BLaER1 (cell line): ENCODE measurements at regions not wholly inside any gene's neighbourhood (a gene's known extent, or its start where the extent isn't known, plus 50 kb on each side); places are given as distances from the start of the nearest gene placed in this dataset.
"Not testable (repeated sequence)": the region's sequence is repeated elsewhere in the genome, so short reads cannot be mapped to it uniquely, and the experiment has no call there.

Source experiments
- H3K27ac ChIP-seq: shearing (Covaris generic); formaldehyde crosslinking; 2 replicates; pipeline ENCODE4 v1.8.1; 2022
- H3K27me3 ChIP-seq: shearing (Covaris generic); formaldehyde crosslinking; 2 replicates; pipeline ENCODE4 v1.8.1; 2022
- H3K36me3 ChIP-seq: shearing (Covaris generic); formaldehyde crosslinking; 2 replicates; pipeline ENCODE4 v1.8.1; 2022
- H3K4me1 ChIP-seq: shearing (Covaris generic); formaldehyde crosslinking; 2 replicates; pipeline ENCODE4 v1.8.1; 2022
- H3K4me2 ChIP-seq: shearing (Covaris generic); formaldehyde crosslinking; 2 replicates; pipeline ENCODE4 v1.8.1; 2022
- H3K4me3 ChIP-seq: shearing (Covaris generic); formaldehyde crosslinking; 2 replicates; pipeline ENCODE4 v1.8.1; 2022
- H3K9ac ChIP-seq: shearing (Covaris generic); formaldehyde crosslinking; 2 replicates; pipeline ENCODE4 v1.8.1; 2022
- H3K9me3 ChIP-seq: shearing (Covaris generic); formaldehyde crosslinking; 2 replicates; pipeline ENCODE4 v1.8.1; 2022
- H4K20me1 ChIP-seq: shearing (Covaris generic); formaldehyde crosslinking; 2 replicates; pipeline ENCODE4 v1.8.1; 2022
- Cebpa-rat ChIP-seq: shearing (Covaris generic); IDR thresholded peaks from 2 replicates; pipeline ENCODE4 v1.8.1; 2022

DNA sequence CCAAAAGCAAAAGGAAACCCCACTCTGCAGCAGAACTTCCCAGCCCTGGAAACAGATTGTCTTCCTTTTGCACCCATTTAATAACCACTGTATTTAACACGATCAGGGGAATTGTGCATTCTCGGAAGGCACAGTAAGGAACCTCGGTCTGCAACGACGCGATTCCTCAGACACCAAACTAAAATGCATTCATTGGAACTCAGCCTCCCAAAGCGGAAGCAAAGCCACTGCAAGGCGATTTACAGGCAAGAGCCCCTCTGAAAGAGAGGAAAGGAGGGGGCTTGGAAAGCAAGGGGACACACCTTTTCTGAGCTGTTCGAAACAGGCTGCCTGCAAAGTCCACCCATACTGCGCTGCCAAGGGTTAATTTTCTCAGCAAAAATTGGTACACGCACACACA, 297.7 kb downstream of the OMA1 start:
- no peak for TF ChIP-seq Cebpa-rat
- Histone ChIP-seq H3K9me3 (peaks cover 11% of the 10 kb centered on the region), H3K27ac (no peak overlapping the region), H4K20me1 (no peaks in the 10 kb centered on the region), H3K4me3 (no peak overlapping the region), H3K4me1 (no peaks in the 10 kb centered on the region), H3K27me3 (no peaks in the 10 kb centered on the region), H3K36me3 (no peaks in the 10 kb centered on the region), H3K9ac (no peak overlapping the region), H3K4me2 (no peak overlapping the region)

DNA sequence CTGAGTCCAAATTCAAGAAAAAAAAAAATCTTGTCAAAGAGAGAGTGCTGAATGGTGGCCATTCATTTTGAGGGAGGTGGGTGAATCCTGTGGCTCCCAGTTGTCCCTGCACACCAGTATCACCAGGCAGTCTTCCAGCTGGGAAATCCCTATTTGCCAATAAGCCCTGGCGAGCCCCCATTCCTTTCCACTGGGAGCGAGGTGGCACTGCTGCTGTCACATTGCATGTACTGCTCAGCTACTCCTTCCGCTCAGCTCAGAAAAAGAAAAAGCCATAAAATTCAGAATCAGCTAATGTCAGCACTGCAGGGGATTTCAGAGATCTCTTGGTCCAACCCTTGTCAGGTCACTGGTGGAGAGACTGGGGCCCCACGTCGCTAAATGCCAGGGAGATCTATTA, 298.5 kb downstream of the OMA1 start:
- Histone ChIP-seq H3K9me3 (peaks cover 11% of the 10 kb centered on the region), H3K27me3 (no peaks in the 10 kb centered on the region), H3K36me3 (no peaks in the 10 kb centered on the region), H3K9ac (no peak overlapping the region), H3K4me3 (no peak overlapping the region), H3K4me2 (no peak overlapping the region), H4K20me1 (no peaks in the 10 kb centered on the region), H3K4me1 (no peaks in the 10 kb centered on the region), H3K27ac (no peak overlapping the region)
- no peak for TF ChIP-seq Cebpa-rat

DNA sequence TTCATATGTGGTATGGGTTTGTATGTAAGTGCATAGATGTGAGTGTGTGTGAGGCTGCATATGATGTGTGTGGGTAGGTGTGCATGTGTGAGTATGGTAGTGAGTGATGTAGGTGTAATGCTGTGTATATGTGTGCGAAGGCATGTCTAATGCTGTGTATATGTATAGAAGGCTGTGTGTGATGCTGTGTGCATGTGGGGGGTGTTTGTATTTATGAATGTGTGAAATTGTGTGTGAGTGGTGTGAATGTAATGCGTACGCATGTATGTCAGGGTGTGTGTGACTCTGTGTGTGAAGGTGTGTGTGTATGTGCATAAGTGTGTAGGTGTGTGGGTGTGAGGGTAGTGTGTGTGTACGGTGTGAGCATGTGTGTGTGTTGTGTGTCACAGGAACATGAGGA, 300.0 kb downstream of the OMA1 start:
- TF ChIP-seq Cebpa-rat = no peak
- Histone ChIP-seq H3K9me3 (peaks cover 11% of the 10 kb centered on the region), H3K4me3 (no peak overlapping the region)

DNA sequence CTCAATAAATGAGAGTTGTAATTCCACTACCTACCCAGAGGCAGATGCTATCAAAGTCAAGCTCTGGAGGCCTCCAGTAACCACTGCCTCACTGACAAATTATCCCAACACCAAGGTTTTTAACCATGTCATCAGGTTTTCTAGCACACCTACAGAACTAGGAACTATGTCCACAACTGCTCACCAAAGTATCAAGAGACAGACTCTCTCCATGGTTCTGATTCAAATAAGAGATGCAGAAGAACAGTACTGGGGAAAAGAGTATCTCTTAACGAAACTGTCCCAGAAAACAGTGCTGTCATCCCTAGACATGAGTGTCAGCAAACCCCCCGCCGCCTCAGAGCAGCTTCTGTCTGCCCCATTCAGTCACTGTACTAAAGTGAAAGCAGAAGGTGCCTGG, 301.7 kb downstream of the OMA1 start:
- Histone ChIP-seq H4K20me1 (no peaks in the 10 kb centered on the region), H3K4me3 (no peak overlapping the region), H3K4me1 (no peaks in the 10 kb centered on the region), H3K27me3 (no peaks in the 10 kb centered on the region), H3K27ac (no peak overlapping the region), H3K9me3 (peaks cover 6% of the 10 kb centered on the region), H3K4me2 (no peak overlapping the region), H3K36me3 (no peaks in the 10 kb centered on the region), H3K9ac (no peak overlapping the region)
- TF ChIP-seq Cebpa-rat = no peak

More for the DNA sequence above, 300.0 kb downstream of the OMA1 start:
- H3K4me1 ChIP-seq = no peaks in the 10 kb centered on the region
- no peak overlapping the region for H3K9ac ChIP-seq
- no peak overlapping the region for H3K27ac ChIP-seq
- H3K36me3 ChIP-seq = no peaks in the 10 kb centered on the region
- no peaks in the 10 kb centered on the region for H3K27me3 ChIP-seq
- H3K4me2 ChIP-seq = no peak overlapping the region
- H4K20me1 ChIP-seq = no peaks in the 10 kb centered on the region

DNA sequence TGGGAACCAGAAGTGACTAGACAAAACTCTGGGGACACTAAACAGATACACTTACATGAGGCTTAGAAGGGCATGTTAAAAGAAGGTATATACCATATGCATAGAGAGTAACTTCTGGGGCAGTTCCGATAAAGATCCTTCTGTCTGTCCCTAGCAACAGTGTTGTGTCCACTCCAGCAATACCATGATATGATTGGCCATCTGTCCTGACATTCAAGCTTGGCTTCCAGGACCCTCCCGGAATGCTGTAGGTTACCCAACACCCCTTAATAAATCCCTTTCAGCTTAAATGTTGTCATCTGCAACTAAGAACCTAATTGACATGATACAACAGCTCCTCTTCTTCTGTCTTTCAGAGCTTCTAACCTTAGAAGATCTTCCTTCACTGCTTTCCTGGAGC, 307.7 kb downstream of the OMA1 start:
- no peaks in the 10 kb centered on the region for H4K20me1 ChIP-seq
- no peaks in the 10 kb centered on the region for H3K36me3 ChIP-seq
- H3K27ac ChIP-seq = no peak overlapping the region
- no peak overlapping the region for H3K4me3 ChIP-seq
- H3K9me3 ChIP-seq = no peaks in the 10 kb centered on the region
- H3K27me3 ChIP-seq = no peaks in the 10 kb centered on the region
- TF ChIP-seq Cebpa-rat = no peak
- no peak overlapping the region for H3K9ac ChIP-seq
- H3K4me2 ChIP-seq = no peak overlapping the region
- no peaks in the 10 kb centered on the region for H3K4me1 ChIP-seq

DNA sequence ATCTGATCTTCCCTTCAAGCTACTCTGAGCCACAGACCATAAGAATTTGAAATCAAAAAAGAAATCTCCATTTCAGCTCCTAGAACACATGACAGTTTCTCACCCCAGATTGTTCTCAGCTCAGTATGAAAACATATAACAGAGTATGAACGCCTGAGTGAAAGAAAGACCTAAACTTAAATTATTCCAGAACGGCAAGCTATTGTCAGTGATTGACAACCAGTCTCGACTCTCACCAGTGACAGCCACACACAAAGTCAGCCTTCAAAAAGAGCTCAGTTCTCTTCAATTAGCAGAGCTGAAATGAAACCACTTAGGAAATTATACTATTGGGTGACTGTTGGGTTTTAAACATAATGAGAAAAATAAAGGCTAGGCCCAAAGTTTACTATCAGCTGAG, 312.8 kb downstream of the OMA1 start:
- Histone ChIP-seq H3K9me3 (no peaks in the 10 kb centered on the region), H4K20me1 (no peaks in the 10 kb centered on the region), H3K4me2 (no peak overlapping the region), H3K27me3 (no peaks in the 10 kb centered on the region), H3K27ac (no peak overlapping the region), H3K4me1 (no peaks in the 10 kb centered on the region), H3K4me3 (no peak overlapping the region), H3K36me3 (no peaks in the 10 kb centered on the region), H3K9ac (no peak overlapping the region)
- no peak for TF ChIP-seq Cebpa-rat

DNA sequence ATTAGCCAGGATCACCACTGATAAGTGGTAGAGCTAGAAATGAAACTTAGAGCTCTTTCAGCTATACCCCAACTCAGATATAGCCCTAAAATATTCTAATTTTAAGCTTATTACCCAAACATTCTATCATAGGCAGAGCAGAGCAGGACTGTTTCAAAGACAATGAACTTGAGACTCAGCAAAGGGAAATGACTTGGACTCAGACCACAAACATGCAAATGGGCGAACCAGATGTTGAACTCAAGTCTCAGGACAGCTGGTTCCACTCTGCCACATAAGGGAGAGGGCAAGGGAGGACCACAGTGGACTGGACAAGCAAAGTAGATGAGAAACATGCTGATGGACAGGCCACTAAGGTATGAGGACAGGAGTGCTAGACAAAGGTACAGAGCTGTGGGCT, 315.3 kb downstream of the OMA1 start:
- no peaks in the 10 kb centered on the region for H3K36me3 ChIP-seq
- H4K20me1 ChIP-seq = no peaks in the 10 kb centered on the region
- no peak overlapping the region for H3K4me3 ChIP-seq

DNA sequence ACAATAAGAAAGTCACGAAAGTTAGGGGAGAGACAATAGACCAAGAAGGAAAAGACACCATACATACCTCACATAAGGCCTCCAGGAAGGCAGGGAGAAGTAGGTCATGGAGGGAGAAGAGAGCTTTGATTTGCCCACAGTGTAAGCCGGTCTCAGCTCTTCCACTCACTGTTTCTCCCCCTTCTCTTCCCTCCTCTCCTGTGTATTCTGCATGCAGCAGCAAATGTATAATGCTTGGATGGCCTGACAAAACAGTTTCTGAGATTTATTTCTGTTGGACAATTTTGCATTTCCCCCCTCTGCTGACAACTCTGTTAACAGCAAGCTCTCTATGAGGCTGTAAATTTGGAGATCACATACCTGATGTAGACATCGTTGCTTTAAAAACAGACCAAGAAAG, 318.9 kb downstream of the OMA1 start:
- no peak for TF ChIP-seq Cebpa-rat
- Histone ChIP-seq H3K27me3 (no peaks in the 10 kb centered on the region), H3K4me1 (no peaks in the 10 kb centered on the region), H3K4me3 (no peak overlapping the region), H3K4me2 (no peak overlapping the region), H3K27ac (no peak overlapping the region), H3K9me3 (no peaks in the 10 kb centered on the region), H3K9ac (no peak overlapping the region), H4K20me1 (no peaks in the 10 kb centered on the region), H3K36me3 (no peaks in the 10 kb centered on the region)

More for the DNA sequence above, 315.3 kb downstream of the OMA1 start:
- Histone ChIP-seq H3K4me1 (no peaks in the 10 kb centered on the region), H3K4me2 (no peak overlapping the region), H3K27me3 (no peaks in the 10 kb centered on the region), H3K27ac (no peak overlapping the region), H3K9ac (no peak overlapping the region), H3K9me3 (no peaks in the 10 kb centered on the region)
- no peak for TF ChIP-seq Cebpa-rat

DNA sequence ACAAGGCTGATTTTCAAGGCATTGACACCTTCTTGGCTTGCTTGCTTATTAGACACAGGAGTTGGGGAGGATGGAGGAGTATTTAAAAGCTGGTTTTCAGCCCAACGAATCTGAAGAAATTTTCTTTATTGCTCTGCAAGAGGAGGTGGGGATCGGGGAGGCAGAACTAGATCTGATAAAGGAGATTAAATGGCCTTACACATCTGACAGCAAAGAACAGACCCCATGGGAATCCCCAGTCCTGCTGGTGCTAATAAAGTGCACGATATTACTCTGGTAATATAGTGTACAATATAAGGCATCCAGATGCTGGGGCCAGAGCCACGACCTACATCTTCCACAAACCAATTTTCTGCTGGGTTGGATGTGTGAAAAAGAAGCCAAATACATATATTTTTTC, 323.0 kb downstream of the OMA1 start:
- Histone ChIP-seq H3K9me3 (no peaks in the 10 kb centered on the region), H3K36me3 (no peaks in the 10 kb centered on the region), H3K4me3 (no peak overlapping the region), H4K20me1 (no peaks in the 10 kb centered on the region), H3K27ac (no peak overlapping the region), H3K4me1 (no peaks in the 10 kb centered on the region), H3K4me2 (no peak overlapping the region), H3K27me3 (no peaks in the 10 kb centered on the region), H3K9ac (no peak overlapping the region)
- no peak for TF ChIP-seq Cebpa-rat

DNA sequence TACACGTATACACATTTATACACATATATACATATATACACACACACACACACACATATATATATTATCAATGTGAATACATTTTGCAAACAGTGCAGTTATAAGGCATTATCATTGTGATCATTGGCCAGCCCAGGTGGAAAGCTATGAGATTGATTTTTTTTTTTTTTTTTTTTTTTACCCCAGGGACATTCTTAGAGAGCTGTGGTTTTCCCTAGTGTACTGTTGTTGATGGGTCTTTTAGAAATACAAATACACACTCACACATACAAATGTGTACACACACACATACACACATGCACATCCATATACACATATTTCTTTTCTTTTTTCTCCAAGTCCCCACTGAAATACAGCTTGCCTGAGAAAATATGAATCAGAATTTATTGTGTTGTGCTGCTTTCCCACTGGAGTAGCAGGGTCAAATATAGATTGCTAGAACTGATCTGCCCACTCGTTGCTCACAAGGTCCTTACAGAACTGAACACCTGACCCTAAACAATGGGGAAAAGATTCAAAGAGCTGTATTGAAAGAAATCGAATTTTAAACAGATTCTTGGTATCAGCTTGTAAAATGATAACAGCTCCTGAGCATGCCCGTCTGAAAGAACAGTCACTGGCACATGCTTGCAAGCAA, 325.6 kb downstream of the OMA1 start:
- H3K9ac ChIP-seq = no peak overlapping the region
- H4K20me1 ChIP-seq = no peaks in the 10 kb centered on the region
- H3K36me3 ChIP-seq = no peaks in the 10 kb centered on the region
- no peak overlapping the region for H3K4me3 ChIP-seq
- no peak for TF ChIP-seq Cebpa-rat
- no peak overlapping the region for H3K4me2 ChIP-seq
- no peak overlapping the region for H3K27ac ChIP-seq
- H3K9me3 ChIP-seq = no peaks in the 10 kb centered on the region
- no peaks in the 10 kb centered on the region for H3K27me3 ChIP-seq
- no peaks in the 10 kb centered on the region for H3K4me1 ChIP-seq

DNA sequence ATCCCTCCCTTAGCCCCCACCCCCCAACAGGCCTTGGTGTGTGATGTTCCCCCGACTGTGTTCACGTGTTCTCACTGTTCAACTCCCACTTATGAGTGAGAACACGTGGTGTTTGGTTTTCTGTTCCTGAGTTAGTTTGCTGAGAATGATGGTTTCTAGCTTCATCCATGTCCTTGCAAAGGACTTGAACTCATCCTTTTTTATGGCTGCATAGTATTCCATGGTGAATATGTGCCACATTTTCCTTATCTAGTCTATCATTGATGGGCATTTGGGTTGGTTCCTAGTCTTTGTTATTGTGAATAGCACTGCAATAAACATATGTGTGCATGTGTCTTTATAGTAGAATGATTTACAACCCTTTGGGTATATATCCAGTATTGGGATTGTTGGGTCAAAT, 330.4 kb downstream of the OMA1 start:
- H3K4me1 ChIP-seq, H3K9ac ChIP-seq, H4K20me1 ChIP-seq, H3K4me2 ChIP-seq, H3K27me3 ChIP-seq, H3K4me3 ChIP-seq, H3K36me3 ChIP-seq, H3K27ac ChIP-seq, H3K9me3 ChIP-seq: not testable (repeated sequence)
